Stimulated activated CD4-positive, alpha-beta T cell treated with anti-CD3 and anti-CD28 coated beads, TNF-alpha, amount 100 ng/mL, for 48 hours (primary cell): ENCODE measurements at regions not wholly inside any gene's neighbourhood (a gene's known extent, or its start where the extent isn't known, plus 50 kb on each side); places are given as distances from the start of the nearest gene placed in this dataset.
"Not testable (repeated sequence)": the region's sequence is repeated elsewhere in the genome, so short reads cannot be mapped to it uniquely, and the experiment has no call there.

Experiments
- DNase-seq, 3 donors: peaks; one replicate each; pipeline ENCODE4 v3.0.0-alpha.2; 2020; ENCODE audit warnings: low read depth in 3 of 3

DNA sequence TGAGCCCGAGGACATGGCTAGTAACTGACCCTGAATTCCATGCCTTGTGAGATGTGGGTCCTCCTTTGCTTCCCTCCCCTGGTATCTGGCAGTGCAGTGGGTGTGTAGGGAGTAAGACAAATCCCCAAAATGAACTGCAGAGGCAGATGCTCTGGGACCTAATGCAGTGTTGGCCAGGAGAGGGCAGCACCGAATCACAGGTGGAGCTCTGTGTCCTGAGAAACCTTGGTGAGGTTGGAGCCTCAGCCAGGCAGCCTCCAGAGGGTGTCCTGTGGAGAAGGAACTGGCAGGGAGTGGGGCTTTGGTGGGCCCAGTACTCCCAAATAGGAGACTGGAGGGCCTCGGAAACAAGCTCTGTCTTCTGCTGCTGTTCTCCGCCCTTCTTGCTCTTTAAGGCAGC is 209.9 kb downstream of the CCNG2 start:
- DNase-seq: not testable (repeated sequence)

DNA sequence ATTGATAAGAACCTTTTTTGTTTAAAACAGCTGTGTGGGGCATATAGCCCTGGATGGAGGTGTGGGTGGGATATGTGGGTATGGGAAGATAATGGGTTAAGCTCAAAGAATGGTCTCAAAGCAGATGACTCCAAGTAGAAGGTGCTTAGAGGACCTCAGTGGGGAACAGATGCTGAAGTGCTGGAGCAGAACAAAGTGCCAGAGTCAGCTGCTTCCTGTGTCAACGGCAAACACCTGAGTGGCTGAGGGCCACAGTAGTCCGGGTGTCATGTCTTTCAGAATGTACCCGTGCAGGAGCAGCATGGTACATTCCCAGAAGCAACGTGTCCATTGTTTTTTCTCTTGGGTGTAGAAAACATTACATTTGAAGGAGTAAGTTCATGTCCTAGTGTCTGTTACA is 210.6 kb downstream of the CCNG2 start:
- no peak for DNase-seq

DNA sequence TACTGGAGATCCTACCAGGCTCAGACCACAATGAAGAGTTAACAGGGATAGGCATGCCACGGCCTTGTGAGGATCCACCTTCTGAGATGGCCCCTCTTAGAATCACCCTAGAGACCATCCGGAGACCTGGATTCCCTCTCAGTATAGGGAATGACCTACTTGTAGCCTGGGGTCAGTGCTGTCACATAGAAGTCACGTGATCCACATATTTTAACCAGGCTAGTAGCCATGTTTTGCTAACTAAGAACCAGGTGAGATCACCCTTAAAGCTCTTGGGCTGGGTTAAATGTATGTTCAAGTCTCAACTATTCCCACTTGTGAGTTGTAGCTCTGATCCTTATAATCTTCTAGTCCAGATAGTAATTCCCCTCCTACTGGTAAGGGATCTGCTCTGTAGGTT is 215.4 kb downstream of the CCNG2 start:
- no peak for DNase-seq

DNA sequence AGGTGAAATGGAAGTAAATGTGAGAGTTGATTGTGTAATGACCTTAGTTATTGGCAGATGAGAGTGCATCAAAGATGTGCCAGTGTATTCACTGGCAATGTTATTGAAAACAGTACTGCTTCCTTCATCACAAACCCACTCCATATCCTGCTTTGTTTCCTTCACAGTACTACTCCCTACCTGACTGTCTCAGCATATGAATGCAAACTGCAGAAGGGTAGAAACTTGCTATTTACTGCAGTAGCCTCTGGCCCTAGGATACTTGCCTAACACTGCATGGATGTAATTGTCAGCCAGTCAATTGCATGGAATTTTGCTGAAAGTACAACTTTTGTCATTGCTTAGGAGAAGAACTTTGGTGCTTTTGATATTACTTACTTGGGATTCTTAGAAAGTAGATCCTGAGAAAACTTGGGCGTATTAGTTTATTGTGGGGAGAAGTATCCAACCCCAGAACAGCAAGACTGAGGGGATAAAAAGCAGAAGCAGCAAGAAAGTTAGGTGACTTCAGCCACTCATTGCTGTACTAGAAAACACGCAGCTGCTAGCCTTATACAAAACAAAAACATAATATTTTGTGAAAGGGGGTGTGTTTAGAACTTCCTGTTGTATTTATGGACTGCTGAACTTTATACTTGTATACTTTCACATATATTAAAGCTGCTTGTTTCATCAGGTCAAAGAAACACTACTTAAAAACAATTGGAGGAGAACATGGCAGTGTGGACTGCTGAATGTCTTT is 219.0 kb downstream of the CCNG2 start:
- no peak for DNase-seq

DNA sequence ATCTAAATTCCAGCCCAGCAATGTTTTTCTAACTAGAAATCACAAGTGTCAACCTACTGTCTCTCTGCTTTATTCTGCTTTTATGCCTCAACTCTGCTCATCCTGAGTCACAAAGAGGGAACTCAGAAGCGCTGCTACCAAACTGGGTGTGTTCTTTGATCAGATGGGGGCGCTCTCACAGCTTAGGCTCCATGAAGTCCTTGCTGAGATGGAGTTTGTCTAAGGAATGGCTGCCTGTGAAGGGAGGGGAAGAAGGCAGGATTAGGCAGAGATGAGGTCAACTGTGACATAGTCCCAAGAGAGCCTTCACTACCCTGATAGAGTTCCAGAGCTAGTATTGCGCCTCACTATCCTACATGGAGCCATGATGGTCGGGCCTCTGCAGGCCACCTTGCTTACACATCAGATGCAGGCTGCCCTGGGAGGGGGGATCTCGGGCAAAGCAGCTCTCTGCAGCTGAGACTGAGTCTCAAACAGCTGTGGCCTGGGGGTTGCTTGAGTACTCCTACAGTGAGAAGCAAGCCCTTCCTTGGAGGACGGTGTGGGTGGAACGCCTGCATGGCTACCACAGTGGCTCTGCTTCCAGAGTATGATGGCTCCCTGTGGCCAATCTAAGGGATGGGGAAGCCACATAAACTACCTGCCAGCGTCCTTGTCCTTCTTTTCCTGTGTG is 219.9 kb downstream of the CCNG2 start:
- no peak for DNase-seq

GRCh38 chr4:77384094-77384493 is 221.5 kb upstream of the CXCL13 start:
- no peak for DNase-seq

- DNase-seq: peak; percentile 7 to 45 (median 13)
Observed at GRCh38 chr4:77385124-77385969, 220.3 kb upstream of the CXCL13 start.

DNA sequence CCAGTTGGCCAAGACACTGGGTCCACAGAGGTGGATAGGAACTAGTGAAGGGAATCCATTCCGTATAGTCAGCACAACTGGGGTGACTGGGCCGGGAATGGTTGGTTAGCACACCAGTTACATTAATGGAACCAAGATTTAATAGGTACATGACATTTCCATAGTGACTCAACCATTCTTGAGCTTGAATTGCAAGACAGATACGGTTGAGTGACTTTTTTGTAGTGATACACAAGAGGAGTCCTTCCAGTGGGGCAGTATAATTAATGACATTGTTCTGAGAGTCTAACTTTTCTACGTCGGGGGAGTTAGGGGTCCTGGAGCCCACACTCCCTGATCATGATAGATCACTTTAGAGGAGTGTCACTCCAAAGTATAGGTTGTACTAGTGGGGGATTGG is 211.6 kb upstream of the CXCL13 start:
- no peak for DNase-seq

GRCh38 chr4:77395481-77395880 is 210.1 kb upstream of the CXCL13 start:
- DNase-seq: no peak

DNA sequence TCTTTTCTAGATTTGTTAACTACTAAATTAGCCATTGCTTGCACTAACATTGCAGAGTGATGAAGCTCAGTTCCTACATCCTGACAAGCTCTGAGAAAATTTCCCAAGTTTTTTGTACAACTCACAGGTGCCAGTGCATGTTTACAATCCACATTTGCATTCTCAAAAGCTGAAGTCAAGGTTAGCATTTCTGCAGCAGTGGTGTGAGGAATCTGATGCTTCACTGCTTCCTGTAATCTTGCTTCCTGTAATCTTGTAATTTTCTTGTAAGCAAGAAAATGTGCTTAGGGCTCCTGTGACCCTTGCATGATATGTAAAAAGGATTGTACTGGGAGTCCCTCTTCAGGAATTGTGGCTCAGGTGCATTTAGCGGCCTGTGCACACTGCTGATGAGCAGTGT is 207.4 kb upstream of the CXCL13 start:
- DNase-seq: no peak

DNA sequence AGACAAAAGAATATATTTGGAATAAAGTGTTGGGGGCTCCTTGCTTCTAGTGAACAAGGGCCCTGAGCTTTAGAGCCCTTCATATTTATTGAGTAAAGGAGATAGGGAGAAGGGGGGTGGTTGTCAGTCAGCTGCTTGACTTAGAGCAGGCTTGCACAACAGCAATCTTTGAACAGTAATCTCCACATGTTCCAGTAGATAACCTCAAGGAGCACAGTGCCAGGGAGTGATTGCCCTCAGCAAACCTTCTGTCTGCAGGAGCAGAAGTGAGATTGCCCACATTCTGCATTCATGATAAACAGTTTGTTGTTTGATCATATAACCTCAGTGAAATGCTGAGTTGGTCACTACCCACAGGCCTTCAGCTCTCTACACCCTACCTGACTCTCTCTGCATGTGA is 205.8 kb upstream of the CXCL13 start:
- no peak for DNase-seq

DNA sequence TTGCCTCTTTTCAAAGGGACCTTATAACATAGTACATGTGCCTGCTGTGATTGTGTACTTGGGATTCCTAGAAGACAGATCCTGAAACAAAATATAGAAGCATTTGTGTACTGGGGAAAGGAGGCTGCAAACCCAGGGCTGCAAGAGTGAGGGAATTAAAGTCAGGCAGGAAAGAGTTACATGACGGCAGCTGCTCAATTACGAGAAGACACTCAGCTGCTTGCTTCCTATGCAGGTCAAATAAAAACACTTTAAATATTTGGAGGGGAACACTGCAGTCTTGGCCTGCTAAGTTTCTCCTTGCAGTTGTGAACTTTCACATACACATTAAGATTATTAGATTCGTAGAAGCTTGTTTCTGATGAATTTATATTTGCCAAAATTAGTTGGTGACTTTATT is 191.9 kb upstream of the CXCL13 start:
- no peak for DNase-seq

DNA sequence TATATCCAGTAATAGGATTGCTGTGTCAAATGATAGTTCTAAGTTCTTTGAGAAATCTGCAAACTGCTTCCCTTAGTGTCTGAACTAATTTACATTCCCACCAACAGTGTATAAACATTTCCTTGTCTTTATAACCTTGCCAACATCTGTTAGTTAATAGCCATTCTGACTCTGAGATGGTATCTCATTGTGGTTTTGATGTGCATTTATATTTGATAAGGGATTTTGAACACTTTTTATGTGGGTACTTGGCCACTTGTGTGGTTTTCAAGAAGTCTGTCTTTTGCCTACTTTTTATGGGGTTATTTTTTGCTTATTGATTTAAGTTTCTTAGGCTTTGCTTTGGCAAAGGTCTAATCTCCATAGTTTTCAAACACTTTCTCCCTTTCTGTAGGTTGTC is 189.9 kb upstream of the CXCL13 start:
- DNase-seq: no peak

DNA sequence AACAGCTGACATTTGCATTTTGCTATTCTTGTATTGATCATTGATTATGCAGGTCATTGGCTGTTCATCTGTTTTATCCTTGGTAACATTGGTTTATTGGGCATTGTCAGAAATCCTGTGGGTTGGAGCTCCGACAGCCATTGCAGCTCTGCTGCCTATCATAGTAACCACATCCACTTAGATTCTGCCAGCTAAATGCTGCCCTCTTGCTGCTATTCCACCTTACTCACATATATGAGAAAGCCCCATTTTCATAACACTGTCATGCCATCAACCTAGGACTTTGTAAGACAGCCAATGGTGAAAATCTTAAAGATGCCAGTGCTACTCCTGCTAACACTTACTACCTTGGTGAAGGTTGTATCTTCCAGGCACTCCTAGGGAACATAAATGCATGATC is 187.3 kb upstream of the CXCL13 start:
- DNase-seq: no peak

DNA sequence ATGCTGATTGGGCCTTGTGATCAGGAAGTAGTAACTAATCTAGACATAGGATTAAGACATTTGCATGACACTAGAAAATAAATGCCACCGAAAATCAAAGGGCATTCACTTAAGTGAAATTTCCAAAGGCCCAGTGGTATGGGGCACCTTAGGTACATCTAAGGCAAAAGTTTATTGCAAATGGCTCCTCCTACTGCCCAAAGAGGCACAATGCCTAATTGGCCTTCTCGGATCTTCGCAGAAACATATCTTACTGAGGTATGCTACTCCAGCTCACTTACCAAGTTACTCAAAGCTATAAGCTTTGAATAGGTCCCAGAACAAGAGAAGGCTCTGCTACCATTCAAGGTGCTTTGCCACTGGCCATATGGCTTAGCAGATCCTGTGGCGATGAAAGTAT is 174.8 kb upstream of the CXCL13 start:
- DNase-seq: no peak

DNA sequence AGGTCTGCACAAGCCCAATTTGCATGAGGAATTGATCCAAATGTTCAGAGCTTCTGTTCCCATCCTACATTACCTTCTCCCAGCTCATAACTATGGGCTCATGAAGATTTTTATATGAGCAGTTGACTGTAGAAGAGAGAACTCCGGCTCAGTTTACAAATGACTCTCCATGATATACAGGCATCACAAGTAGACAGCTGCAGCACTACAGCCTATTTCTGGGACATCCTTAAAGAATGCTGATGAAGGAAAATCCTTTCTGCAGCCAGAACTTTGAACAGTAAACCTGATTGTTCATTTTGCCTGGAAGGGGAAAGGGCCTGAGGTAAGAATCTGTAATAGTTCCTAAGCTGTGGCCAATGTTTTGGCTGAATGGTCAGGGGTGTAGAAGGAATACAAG is 174.1 kb upstream of the CXCL13 start:
- DNase-seq: no peak

DNA sequence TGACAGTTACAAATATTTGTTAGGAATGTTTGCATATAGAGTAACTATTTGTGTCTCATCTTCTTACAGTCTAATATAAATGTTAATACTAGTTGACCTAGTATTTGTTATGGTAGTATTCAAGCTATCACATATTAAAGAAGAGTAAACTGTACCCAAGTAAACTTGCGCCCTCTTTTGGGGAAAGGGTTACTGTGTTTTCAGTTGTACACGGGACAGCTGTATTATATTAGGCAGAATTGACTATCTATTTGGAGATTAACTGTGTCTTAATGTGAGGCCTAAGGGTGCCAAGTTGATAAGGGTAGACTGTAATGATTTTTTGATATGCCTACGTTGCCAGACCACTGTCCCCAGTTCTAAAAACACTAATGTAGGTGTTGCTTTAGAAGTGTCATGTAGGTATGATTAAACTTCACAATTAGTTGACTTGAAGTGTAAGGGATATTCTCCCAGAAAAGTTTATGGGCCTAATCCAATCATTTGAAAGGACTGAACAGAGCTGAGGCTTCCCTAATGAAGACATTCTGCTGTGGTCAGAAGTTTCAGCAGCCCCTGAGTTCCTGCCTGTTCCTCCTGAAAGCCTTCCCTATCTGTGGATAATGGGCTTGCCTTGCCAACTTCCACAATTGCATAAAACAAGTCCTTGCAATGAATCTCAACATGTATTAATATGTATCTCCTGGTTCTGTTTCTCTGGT is 172.8 kb upstream of the CXCL13 start:
- DNase-seq: no peak

- DNase-seq: peak in 1 of 3 donors; percentile 3
Observed at GRCh38 chr4:77433418-77433733, 172.2 kb upstream of the CXCL13 start.

- DNase-seq: no peak
Observed at GRCh38 chr4:77434299-77435092, 171.1 kb upstream of the CXCL13 start.

GRCh38 chr4:77437079-77437478 is 168.5 kb upstream of the CXCL13 start:
- no peak for DNase-seq

DNA sequence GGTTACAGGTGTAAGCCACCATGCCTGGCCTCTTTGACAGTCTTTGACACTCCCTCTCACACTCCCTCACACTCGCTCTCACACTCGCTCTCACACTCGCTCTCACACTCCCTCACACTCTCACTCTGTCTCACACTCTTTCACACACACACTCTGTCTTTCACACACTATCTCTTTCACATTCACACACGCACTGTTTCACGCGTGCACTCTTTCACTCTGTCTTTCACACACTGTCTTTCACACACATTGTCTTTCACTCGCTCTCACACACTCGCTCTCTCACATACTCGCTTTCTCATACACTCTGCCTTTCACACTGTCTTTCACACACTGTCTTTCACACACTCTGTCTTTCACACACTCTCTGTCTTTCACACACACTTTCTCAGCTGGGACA is 167.1 kb upstream of the CXCL13 start:
- no peak for DNase-seq
